Germinal center (tissue), 1 donor: ENCODE measurements at regions not wholly inside any gene's neighbourhood (a gene's known extent, or its start where the extent isn't known, plus 50 kb on each side); places are given as distances from the start of the nearest gene placed in this dataset.
A peak's percentile ranks its signal among the peaks of the same experiment; 100 is the strongest.

ENCODE experiments used
- DNase-seq: peaks from one replicate; pipeline ENCODE4 v3.0.0; 2012; ENCODE audit warnings: mixed read lengths, low spot score

DNA sequence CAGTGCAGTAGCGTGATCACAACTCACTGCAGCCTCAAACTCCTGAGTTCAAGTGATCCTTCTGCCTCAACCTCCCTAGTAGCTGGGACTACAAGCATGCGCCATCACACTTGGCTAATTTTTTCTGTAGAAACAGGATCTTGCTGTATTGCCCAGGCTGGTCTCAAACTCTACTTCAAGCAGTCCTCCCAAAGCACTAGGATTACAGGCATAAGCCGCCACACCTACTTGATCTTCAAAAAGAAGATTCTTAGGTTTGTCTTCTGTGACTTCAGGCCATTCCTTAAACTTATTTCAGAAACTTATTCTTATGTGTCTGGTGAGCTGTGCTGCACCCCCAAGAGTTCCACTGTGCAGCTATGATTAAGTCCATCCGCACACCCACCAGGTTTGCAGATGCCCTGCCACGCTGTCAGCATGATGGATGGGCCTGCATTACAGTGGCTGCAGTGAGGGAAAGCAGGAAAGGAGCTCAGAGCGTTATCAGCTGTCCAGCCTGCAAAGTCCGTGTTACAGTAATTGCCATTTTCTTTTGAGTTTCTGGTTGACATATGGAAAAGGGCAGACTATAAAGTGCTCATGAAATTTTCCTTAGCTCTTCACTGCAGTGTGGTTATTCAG, 146.6 kb downstream of the AASDH start:
- DNase-seq = no peak

GRCh38 chr4:56238251-56238650, 149.0 kb downstream of the AASDH start:
- no peak for DNase-seq

- DNase-seq = no peak
These were observed 151.6 kb downstream of the AASDH start for GRCh38 chr4:56235725-56236124.

- DNase-seq = no peak
These were observed 152.3 kb downstream of the AASDH start for GRCh38 chr4:56235011-56235410.

DNA sequence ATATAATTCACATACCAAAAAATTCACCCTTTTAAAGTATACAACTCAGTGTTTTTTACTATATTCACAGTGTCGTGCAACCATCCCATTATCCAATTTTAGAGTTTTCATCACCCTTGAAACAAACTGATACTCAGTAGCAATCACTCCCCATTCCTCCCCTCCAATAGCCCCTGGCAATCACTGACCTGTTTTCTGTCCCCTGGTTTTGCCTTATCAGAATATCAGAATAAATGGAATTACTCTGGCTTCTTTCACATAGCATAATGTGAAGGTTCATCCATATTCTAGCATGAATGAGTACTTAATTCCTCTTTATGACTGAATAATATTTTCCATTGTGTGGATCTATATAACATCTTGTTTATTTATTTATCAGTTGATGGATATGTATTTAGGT, 153.2 kb downstream of the AASDH start:
- DNase-seq = no peak

DNA sequence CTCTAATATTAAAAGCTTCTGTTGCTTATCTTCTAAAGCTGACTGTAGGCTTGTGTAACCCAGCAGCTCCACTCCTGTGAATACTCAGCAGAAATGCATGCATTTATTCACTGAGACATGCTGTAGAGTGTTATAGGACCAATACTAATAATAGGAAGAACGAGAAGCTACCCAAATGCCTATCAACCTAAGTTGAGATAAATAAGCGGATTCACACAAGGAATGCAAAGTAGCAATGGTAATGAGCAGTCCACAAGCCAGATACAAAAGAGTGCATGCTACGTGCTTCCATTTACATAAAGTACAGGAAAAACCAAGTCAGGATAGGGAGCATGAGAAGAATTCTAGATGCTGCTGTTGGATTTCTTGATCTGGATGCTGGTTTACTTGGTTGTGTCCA, 155.9 kb downstream of the AASDH start:
- DNase-seq = no peak

GRCh38 chr4:56229947-56230346, 157.3 kb downstream of the AASDH start:
- peak; percentile 3 for DNase-seq

DNA sequence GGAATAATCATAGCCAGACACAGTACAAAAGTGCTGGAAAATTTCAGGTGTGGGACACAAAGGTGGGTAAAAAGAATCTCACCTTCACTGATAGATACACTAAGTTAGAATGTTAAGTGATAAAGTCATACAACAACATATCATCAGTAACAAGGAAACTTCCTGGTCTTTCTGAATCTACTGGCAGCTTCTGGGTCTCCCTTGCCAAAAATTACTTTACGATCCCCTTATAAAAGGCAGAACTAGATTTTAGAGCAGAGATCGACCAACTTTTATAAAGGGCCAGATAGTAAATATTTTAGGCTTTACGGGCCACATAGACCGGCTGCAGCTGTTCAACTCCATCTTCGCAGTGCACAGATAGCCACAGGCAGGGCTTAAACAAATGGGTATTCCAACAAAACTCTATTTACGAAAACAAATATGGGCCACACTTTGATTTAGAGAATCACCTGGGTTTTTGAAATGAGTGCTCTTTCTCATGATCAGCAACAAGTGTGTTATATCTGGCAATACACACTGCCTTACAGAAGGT, 159.9 kb downstream of the AASDH start:
- DNase-seq = no peak

- DNase-seq = no peak
These were observed 160.7 kb downstream of the AASDH start for GRCh38 chr4:56226579-56226978.

GRCh38 chr4:56224641-56225040, 162.7 kb downstream of the AASDH start:
- DNase-seq = no peak

DNA sequence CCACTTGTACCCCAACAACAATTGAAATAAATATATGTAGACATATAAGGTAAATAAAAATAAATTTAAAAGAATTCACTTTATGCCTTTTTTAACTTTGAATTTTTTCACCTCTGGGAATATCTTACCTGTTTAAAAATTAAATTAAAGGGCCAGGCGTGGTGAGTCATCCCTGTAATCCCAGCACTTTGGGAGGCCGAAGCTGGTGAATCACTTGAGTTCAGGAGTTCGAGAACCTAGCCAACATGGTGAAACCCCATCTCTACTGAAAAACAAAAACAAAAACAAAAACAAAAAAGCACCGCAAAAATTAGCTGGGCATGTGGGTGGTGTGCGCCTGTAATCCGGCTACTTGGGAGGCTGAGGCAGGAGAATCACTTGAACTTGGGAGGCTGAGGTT, 164.8 kb downstream of the AASDH start:
- no peak for DNase-seq

- no peak for DNase-seq
These were observed 167.0 kb downstream of the AASDH start for GRCh38 chr4:56220261-56220660.

DNA sequence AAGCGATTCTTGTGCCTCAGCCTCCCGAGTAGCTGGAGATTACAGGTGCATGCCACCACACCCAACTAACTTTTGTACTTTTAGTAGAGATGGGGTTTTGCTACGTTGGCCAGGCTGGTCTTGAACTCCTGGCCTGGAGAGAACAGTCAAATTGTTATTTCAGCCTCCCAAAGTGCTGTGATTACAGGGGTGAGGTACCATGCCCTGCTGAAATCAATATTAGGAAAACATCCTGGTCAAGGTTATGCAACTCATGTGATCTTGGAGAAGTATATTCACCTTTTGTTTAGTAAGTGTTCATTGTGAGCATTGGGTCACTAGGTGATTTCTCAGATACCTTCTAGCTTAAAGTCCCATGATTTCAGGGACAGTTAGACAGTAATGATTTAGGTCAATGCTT, 167.8 kb downstream of the AASDH start:
- DNase-seq = no peak

DNA sequence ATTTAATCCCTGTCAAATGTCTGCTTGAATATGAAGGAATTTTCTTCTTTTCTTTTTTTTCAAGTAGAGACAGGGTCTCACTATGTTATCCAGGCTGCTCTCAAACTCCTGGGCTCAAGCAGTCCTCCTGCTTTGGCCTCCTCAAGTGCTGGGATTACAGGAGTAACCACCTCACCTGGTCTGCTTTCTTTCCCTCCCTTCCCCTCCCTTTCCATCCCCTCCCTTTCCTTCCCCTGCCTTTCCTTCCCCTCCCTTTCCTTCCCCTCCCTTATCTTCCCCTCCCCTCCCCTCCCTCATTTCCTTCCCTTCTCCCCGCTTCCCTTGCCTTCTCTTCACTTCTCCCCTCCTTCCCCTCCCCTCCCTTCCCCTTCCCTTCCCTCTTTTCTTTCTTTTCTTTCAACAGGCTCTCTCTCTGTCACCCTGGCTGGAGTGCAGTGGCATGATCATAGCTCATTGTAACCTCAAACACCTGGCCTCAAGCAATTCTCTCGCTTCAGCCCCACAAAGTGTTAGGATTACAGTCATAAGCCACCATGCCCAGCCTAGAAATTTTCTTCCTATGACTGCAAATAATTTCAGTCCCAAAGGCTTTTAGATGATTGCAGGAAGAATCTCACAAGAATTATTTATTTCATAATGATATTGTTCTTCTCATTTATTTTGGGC, 168.9 kb downstream of the AASDH start:
- DNase-seq = no peak

DNA sequence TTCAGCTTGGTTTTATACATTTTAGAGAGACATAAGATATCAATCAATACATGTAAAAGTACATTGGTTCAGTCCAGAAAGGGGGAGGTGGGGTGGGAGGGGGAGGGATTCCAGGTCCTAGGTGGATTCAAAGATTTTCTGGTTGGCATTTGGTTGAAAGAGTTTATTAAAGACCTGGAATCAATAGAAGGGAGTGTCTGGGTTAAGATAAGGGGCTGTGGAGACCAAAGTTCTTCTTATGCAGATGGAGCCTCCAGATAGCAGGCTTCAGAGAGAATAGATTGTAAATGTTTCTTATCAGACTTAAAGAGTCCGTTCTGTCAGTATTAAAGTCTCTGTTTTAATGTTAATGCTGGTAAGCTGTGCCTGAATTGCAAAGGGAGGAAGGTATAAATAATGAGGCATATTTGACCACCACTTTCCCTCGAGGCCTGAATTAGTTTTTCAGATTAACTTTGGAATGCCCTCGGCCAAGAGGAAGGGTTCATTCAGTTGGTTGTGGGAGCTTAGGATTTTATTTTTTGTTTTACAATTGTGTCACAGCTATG, 169.9 kb downstream of the AASDH start:
- DNase-seq = no peak

DNA sequence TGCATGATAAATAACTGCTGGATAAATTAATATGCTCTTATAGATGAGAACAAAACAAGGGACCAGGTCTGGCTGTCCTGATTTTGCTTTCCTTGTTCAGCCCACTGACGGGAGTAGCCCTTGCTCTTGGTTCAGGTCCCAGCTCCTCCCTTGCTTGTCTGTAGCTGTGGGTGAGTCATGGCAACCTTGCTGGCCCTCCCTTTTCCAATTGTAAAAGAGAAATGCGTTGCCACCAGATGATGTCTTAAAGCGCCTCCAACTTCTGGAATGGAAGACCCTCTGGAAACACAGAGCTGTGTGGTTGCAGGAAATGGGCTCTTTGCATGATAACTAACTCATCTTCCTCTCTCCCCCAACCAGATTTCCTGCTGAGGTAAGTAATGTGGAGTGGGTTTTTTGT, 171.4 kb downstream of the AASDH start:
- no peak for DNase-seq

GRCh38 chr4:56215141-56215783, 172.0 kb downstream of the AASDH start:
- no peak for DNase-seq

DNA sequence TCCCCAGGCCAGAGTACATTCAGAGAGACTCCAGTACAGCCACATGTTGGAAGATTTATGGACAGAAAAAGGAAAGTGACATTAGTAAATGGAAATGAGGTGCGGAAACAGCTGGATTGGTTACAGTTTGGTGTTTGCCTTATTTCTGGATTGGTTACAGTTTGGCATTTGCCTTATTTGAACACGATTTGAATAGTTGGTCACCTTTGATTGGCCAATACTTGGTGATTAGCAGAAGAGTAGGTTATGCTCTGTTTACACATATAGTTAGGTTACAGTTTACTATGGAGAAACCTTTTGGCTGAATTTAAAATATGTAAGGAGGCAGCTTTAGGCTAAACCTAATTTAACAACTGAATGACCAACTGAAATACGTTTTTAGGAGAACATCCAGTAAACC, 173.7 kb downstream of the AASDH start:
- DNase-seq = no peak

- no peak for DNase-seq
These were observed 174.5 kb downstream of the AASDH start for GRCh38 chr4:56212774-56213173.

DNA sequence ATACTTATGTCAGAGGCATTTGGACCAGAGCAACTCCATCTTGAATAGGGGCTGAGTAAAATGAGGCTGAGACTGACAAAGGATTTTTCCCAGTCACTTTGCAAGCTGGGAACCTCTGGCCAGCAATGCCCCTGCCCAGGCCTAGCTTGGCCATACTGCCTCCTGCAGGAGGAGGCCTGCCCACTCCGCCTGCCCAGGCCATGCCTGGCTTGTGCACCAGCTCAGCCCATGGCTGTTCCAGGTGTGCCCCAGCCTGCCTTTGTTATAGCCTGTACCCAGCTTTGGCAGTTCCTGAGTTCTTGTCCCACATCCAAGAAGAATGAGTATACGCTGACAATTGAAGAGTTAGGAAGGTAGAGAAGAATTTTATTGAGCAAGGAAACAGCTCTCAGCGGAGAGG, 176.1 kb downstream of the AASDH start:
- no peak for DNase-seq

DNA sequence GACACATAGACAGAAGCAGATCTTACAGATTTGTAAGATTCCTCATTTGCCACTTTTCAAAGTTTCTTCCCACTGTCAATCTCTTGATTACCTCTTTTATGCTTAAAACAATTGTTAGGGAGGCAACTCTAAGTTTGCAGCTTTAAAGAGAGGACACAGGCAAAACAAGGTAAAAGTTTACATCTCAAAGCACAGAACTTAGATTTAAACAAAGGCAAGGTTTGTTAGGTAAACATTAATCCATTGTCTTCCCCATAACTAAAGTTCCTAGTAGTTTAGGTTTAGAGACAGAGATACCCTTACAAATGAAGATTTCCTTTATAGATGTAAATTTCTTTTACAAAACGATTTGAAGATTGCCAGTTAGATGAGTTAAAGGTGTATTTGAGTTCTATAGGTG, 176.9 kb downstream of the AASDH start:
- DNase-seq = no peak

- no peak for DNase-seq
These were observed 177.5 kb downstream of the AASDH start for GRCh38 chr4:56209767-56210166.

- DNase-seq = no peak
These were observed 179.2 kb downstream of the AASDH start for GRCh38 chr4:56208103-56208502.
